ENCODE measurements at regions not wholly inside any gene's neighbourhood (a gene's known extent, or its start where the extent isn't known, plus 50 kb on each side); places are given as distances from the start of the nearest gene placed in this dataset.
"Not testable (repeated sequence)": the region's sequence is repeated elsewhere in the genome, so short reads cannot be mapped to it uniquely, and the experiment has no call there.

GRCh38 chr12:80015660-80016059 lies 80.8 kb upstream of the PPP1R12A start:
- H3K9me3 Mint-ChIP-seq: no peaks in the 10 kb centered on the region
- no peak for DNase-seq
- H3K4me3 Mint-ChIP-seq: no peak overlapping the region
- no peaks in the 10 kb centered on the region for H3K36me3 Mint-ChIP-seq (ENCODE audit: low read depth)
- POLR2A ChIA-PET: no interaction called here
- CTCF ChIA-PET: no interaction called here
- no peaks in the 10 kb centered on the region for H3K4me1 Mint-ChIP-seq
- no peak overlapping the region for H3K27ac Mint-ChIP-seq
- H3K27me3 Mint-ChIP-seq: peaks cover 2% of the 10 kb centered on the region

- POLR2A ChIA-PET, H3K9me3 Mint-ChIP-seq, H3K4me1 Mint-ChIP-seq: not testable (repeated sequence)
Measured at GRCh38 chr12:80003744-80004143, 68.8 kb upstream of the PPP1R12A start.

GRCh38 chr12:80001562-80001961 lies 66.7 kb upstream of the PPP1R12A start:
- DNase-seq: no peak
- Mint-ChIP-seq H3K9me3 (no peaks in the 10 kb centered on the region), H3K27ac (no peak overlapping the region), H3K4me3 (no peak overlapping the region), H3K4me1 (no peaks in the 10 kb centered on the region), H3K27me3 (no peaks in the 10 kb centered on the region), H3K36me3 (ENCODE audit: low read depth) (no peaks in the 10 kb centered on the region)
- CTCF ChIA-PET: no interaction called here
- POLR2A ChIA-PET: no interaction called here

More at GRCh38 chr12:80003744-80004143, 68.8 kb upstream of the PPP1R12A start:
- H3K27me3 Mint-ChIP-seq; H3K4me3 Mint-ChIP-seq; DNase-seq; H3K36me3 Mint-ChIP-seq (ENCODE audit: low read depth); CTCF ChIA-PET; H3K27ac Mint-ChIP-seq: not testable (repeated sequence)

- Mint-ChIP-seq H3K4me1 (no peaks in the 10 kb centered on the region), H3K4me3 (no peak overlapping the region), H3K9me3 (no peaks in the 10 kb centered on the region), H3K27ac (no peak overlapping the region), H3K36me3 (ENCODE audit: low read depth) (no peaks in the 10 kb centered on the region), H3K27me3 (no peaks in the 10 kb centered on the region)
- no peak for DNase-seq
- CTCF ChIA-PET: no interaction called here
- POLR2A ChIA-PET: no interaction called here
Measured at GRCh38 chr12:80000831-80001230, 65.9 kb upstream of the PPP1R12A start.

- H3K4me1 Mint-ChIP-seq: no peaks in the 10 kb centered on the region
- no peak overlapping the region for H3K4me3 Mint-ChIP-seq
- no peak overlapping the region for H3K27ac Mint-ChIP-seq
- H3K9me3 Mint-ChIP-seq: no peaks in the 10 kb centered on the region
- no peak for DNase-seq
- H3K36me3 Mint-ChIP-seq (ENCODE audit: low read depth): no peaks in the 10 kb centered on the region
- POLR2A ChIA-PET: no interaction called here
- CTCF ChIA-PET: no interaction called here
- no peaks in the 10 kb centered on the region for H3K27me3 Mint-ChIP-seq
Measured at GRCh38 chr12:79998554-79998953, 63.7 kb upstream of the PPP1R12A start.

DNA sequence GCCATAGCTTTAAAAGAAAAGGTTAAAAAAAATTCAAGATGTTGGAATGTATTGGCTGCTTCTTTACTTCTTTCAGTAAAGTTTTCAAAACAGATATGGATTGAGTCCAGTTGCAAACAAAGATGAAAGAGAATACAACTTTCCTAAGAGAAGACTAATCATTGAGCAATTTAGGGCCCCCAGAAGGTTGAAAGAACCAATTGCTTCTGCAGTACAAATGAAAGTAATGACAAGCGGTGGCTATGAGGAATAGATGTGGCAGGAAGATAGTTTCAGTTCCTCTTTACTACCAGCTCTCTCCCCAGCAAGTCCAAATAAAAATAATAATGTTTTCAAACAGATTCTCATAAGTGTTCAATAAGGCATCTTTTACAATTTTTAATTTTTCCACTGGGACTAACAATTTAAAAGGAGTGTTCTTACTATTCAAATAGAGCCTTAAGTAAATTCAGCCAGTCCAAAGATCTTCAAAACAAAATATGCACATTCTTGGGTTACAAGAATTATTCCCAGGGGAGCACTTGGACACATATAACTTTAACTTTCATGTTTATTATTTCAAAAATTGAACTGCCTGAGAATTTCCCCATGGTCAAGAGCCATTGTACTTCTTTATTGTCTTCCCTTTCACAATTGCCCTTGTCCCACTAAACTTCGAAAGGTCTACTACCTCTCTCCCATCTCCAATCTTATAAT lies 62.3 kb upstream of the PPP1R12A start:
- Mint-ChIP-seq H3K4me3 (no peak overlapping the region), H3K27me3 (no peaks in the 10 kb centered on the region), H3K27ac (no peak overlapping the region), H3K4me1 (no peaks in the 10 kb centered on the region), H3K9me3 (no peaks in the 10 kb centered on the region), H3K36me3 (ENCODE audit: low read depth) (no peaks in the 10 kb centered on the region)
- ChIA-PET POLR2A (no interaction called here), CTCF (no interaction called here)
- no peak for DNase-seq

DNA sequence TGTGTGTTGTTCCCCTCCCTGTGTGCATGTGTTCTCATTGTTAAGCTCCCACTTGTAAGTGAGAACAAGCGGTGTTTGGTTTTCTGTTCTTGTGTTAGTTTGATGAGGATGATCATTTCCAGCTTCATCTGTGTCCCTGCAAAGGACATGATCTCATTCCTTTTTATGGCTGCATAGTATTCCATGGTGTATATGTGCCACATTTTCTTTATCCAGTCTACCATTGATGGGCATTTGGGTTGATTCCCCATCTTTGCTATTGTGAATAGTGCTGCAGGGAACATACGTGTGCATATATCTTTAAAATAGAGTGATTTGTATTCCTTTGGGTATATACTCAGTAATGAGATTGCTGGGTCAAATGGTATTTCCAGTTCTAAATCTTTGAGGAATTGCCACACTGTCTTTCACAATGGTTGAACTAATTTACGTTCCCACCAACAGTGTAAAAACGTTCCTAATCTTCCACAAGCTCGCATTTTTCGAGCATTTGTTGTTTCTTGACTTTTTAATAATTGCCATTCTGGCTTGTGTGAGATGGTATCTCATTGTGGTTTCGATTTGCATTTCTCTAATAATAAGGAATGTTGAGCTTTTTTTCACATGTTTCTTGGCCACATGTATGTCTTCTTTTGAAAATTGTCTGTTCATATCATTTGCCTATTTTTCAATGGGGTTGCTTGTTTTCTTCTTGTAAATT lies 60.6 kb upstream of the PPP1R12A start:
- POLR2A ChIA-PET; H3K4me1 Mint-ChIP-seq; H3K27me3 Mint-ChIP-seq; H3K9me3 Mint-ChIP-seq; DNase-seq; H3K27ac Mint-ChIP-seq; H3K36me3 Mint-ChIP-seq (ENCODE audit: low read depth); H3K4me3 Mint-ChIP-seq: not testable (repeated sequence)
- CTCF ChIA-PET: interaction anchor here (0.7 kb wide), 1 partner anchor 48 kb away, joined by 3 read pairs; no protein-coding TSS in a partner anchor

DNA sequence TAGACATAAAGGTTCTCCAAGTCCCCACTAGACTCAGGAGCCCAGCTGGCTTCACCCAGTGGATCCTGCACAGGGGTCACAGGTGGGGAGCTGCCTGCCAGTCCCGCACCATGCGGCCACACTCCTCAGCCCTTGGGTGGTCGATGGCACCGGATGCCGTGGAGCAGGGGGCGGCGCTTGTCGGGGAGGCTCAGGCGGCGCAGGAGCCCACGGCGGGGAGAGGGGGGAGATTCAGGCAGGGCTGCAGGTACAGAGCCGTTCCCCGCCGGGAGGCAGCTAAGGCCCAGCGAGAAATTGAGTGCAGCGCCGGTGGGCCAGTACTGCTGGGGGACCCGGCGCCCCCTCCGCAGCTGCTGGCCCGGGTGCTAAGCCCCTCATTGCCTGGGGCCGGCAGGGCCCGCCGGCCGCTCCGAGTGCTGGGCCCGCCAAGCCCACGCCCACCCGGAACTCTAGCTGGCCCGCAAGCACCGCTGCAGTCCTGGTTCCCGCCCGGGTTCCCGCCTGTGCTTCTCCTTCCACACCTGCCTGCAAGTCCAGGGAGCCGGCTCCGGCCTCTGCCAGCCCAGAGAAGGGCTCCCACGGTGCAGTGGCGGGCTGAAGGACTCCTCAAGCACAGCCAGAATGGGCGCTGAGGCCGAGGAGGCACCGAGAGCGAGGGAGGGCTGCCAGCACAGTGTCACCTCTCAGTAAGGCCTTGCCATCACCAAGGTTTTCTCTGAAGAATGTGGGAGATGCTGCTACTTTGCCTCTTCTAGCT lies 58.4 kb upstream of the PPP1R12A start:
- Mint-ChIP-seq H3K27me3 (peaks cover 2% of the 10 kb centered on the region), H3K4me3 (no peak overlapping the region), H3K36me3 (ENCODE audit: low read depth) (no peaks in the 10 kb centered on the region), H3K9me3 (no peaks in the 10 kb centered on the region), H3K4me1 (peaks cover 3% of the 10 kb centered on the region), H3K27ac (no peak overlapping the region)
- no peak for DNase-seq
- ChIA-PET POLR2A (no interaction called here), CTCF (no interaction called here)

DNA sequence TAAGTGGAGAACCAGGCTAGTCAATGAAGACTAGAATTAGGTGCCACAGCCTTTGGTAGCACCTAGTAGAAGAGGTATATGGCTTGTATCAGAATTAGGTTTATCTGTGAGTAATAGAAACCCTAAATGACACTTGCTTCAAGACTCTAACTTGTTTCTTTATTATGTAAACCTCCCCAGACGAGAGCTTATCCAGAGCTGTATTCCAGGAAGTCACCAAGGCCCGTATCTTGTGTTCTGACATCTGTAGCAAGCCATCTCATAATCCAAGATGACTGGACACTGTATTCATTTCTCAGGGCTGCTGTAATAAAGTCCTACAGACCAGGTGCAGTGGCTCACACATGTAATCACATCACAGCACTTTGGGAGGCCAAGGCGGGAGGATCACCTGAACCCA lies 56.7 kb upstream of the PPP1R12A start:
- Mint-ChIP-seq H3K4me3 (no peak overlapping the region), H3K27ac (no peak overlapping the region), H3K36me3 (ENCODE audit: low read depth) (no peaks in the 10 kb centered on the region), H3K27me3 (peaks cover 7% of the 10 kb centered on the region), H3K9me3 (no peaks in the 10 kb centered on the region), H3K4me1 (peaks cover 3% of the 10 kb centered on the region)
- POLR2A ChIA-PET: no interaction called here
- DNase-seq: no peak
- CTCF ChIA-PET: no interaction called here

- POLR2A ChIA-PET; H3K36me3 Mint-ChIP-seq (ENCODE audit: low read depth); CTCF ChIA-PET; H3K4me1 Mint-ChIP-seq; H3K4me3 Mint-ChIP-seq; H3K27ac Mint-ChIP-seq; H3K9me3 Mint-ChIP-seq; DNase-seq: not testable (repeated sequence)
- H3K27me3 Mint-ChIP-seq: peaks cover 12% of the 10 kb centered on the region
Measured at GRCh38 chr12:79990509-79991338, 55.8 kb upstream of the PPP1R12A start.

DNA sequence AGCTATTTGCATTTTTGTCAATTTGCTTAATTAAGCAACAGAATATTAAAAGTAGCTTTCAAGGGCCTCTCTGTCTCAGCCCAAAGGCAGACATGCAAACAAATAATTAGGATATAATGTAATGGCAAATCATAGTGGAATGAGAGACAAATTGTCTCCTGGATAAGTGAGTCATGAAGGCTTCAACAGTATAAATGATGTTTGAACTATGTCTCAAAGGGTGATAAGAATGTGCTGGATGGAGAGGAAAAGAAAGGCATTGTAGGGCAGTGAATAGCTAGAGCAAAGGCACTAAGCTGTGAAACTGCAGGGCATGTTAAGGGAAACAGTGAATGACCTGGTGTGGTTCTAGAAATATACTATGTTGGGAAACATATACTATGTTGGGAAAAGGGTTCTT lies 53.5 kb upstream of the PPP1R12A start:
- peaks cover 3% of the 10 kb centered on the region for H3K4me1 Mint-ChIP-seq
- peaks cover 19% of the 10 kb centered on the region for H3K27me3 Mint-ChIP-seq

DNA sequence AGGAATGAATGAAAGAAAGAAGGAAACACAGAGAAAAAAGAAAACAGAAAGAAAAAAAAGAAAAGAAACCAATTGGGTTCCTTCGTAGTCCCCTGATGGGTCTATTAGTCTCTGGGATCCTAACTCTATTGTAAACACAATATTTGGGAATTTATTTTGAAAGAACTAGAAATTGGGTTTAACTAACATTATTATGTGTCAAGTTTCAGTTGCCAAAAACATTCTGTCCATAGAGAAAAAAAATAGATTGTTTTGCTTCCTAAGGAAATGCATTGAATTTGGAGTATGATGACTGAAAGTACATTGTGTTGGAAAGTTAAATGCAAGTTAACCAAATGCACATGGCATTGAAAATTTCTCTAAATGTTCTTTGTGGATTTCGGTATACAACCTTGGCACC lies 52.8 kb upstream of the PPP1R12A start:
- DNase-seq: no peak
- Mint-ChIP-seq H3K36me3 (ENCODE audit: low read depth) (no peaks in the 10 kb centered on the region), H3K27ac (no peak overlapping the region), H3K4me1 (peaks cover 3% of the 10 kb centered on the region), H3K4me3 (no peak overlapping the region), H3K27me3 (peaks cover 21% of the 10 kb centered on the region), H3K9me3 (no peaks in the 10 kb centered on the region)
- ChIA-PET CTCF (no interaction called here), POLR2A (no interaction called here)

More for the DNA sequence above, 53.5 kb upstream of the PPP1R12A start:
- ChIA-PET POLR2A (no interaction called here), CTCF (no interaction called here)
- no peaks in the 10 kb centered on the region for H3K36me3 Mint-ChIP-seq (ENCODE audit: low read depth)
- H3K4me3 Mint-ChIP-seq: no peak overlapping the region
- no peaks in the 10 kb centered on the region for H3K9me3 Mint-ChIP-seq
- no peak for DNase-seq
- no peak overlapping the region for H3K27ac Mint-ChIP-seq

All from activated CD4-positive, alpha-beta memory T cell treated with anti-CD3 and anti-CD28 coated beads, Interleukin-2, amount 10 ng/mL, durations not matched to agents 7 days and 5 days (primary cell).